ENCODE measurements at regions not wholly inside any gene's neighbourhood (a gene's known extent, or its start where the extent isn't known, plus 50 kb on each side); places are given as distances from the start of the nearest gene placed in this dataset.

GRCh38 chr13:99859178-99860177 is 112.1 kb downstream of the ZIC5 start:
- DNase-seq = no peak

GRCh38 chr13:99857738-99858137 is 113.8 kb downstream of the ZIC5 start:
- DNase-seq = no peak

- DNase-seq = no peak
Observed at GRCh38 chr13:99855526-99856420, 115.8 kb downstream of the ZIC5 start.

GRCh38 chr13:99854366-99854765 is 117.2 kb downstream of the ZIC5 start:
- DNase-seq = no peak

- DNase-seq = no peak
Observed at GRCh38 chr13:99847318-99847750, 124.2 kb downstream of the ZIC5 start.

GRCh38 chr13:99845161-99845874 is 126.2 kb downstream of the ZIC5 start:
- no peak for DNase-seq

- DNase-seq = no peak
Observed at GRCh38 chr13:99844421-99844820, 127.1 kb downstream of the ZIC5 start.

- DNase-seq = no peak
Observed at GRCh38 chr13:99843872-99844271, 127.7 kb downstream of the ZIC5 start.

GRCh38 chr13:99842405-99842804 is 129.2 kb downstream of the ZIC5 start:
- no peak for DNase-seq

GRCh38 chr13:99836291-99836690 is 135.3 kb downstream of the ZIC5 start:
- DNase-seq = no peak

GRCh38 chr13:99835442-99835841 is 136.1 kb downstream of the ZIC5 start:
- no peak for DNase-seq

- DNase-seq = no peak
Observed at GRCh38 chr13:99834246-99834645, 137.3 kb downstream of the ZIC5 start.

GRCh38 chr13:99832347-99832746 is 139.2 kb downstream of the ZIC5 start:
- no peak for DNase-seq

- DNase-seq = no peak
Observed at GRCh38 chr13:99830931-99831330, 140.6 kb downstream of the ZIC5 start.

GRCh38 chr13:99829593-99830239 is 141.9 kb downstream of the ZIC5 start:
- DNase-seq = no peak

GRCh38 chr13:99829161-99829560 is 142.4 kb downstream of the ZIC5 start:
- DNase-seq = no peak

GRCh38 chr13:99828735-99829134 is 142.8 kb downstream of the ZIC5 start:
- no peak for DNase-seq

GRCh38 chr13:99828123-99828522 is 143.4 kb downstream of the ZIC5 start:
- DNase-seq = no peak

GRCh38 chr13:99827011-99827772 is 144.4 kb downstream of the ZIC5 start:
- no peak for DNase-seq

GRCh38 chr13:99823961-99824360 is 147.6 kb downstream of the ZIC5 start:
- DNase-seq = no peak

- DNase-seq = no peak
Observed at GRCh38 chr13:99822820-99823219, 148.7 kb downstream of the ZIC5 start.

- DNase-seq = no peak
Observed at GRCh38 chr13:99821741-99822140, 149.8 kb downstream of the ZIC5 start.

Data from activated T-cell treated with anti-CD3 and anti-CD28 coated beads for 4 hours (primary cell).